Neural cell (in vitro differentiated cells): ENCODE measurements at regions not wholly inside any gene's neighbourhood (a gene's known extent, or its start where the extent isn't known, plus 50 kb on each side); places are given as distances from the start of the nearest gene placed in this dataset.

Experiments used
- H2AFZ ChIP-seq: fragments of 200-600, 300-800 bp; sonication (generic), shearing (Covaris generic); 2 replicates; pipeline ENCODE4 v1.6.0; 2014; ENCODE audit warnings: low read depth, mild to moderate bottlenecking, antibody characterized with exemption, low read length, moderate library complexity
- H3F3A ChIP-seq: fragments of 200-600 bp; shearing (Covaris generic); 2 replicates; pipeline ENCODE4 v1.6.1; 2016; ENCODE audit warnings: mild to moderate bottlenecking, moderate library complexity, mixed read lengths, antibody characterized with exemption, low read length; ENCODE audit not compliant: insufficient read depth, poor library complexity, severe bottlenecking
- H3K27ac ChIP-seq: fragments of 200-600, 300-800 bp; sonication (generic), shearing (Covaris generic); 2 replicates; pipeline ENCODE4 v1.5.1; 2014; ENCODE audit warnings: mild to moderate bottlenecking, low read length, moderate library complexity
- H3K27me3 ChIP-seq: fragments of 300-800, 200-600 bp; sonication (generic), shearing (Covaris generic); 2 replicates; pipeline ENCODE4 v1.6.0; 2014; ENCODE audit warnings: mild to moderate bottlenecking, low read depth, low read length, moderate library complexity; ENCODE audit not compliant: insufficient read depth
- H3K36me3 ChIP-seq: fragments of 300-800, 200-600 bp; sonication (generic), shearing (Covaris generic); 2 replicates; pipeline ENCODE4 v1.5.1; 2014; ENCODE audit warnings: mild to moderate bottlenecking, antibody characterized with exemption, low read length, moderate library complexity; ENCODE audit not compliant: insufficient read depth
- H3K4me2 ChIP-seq: fragments of 300-800, 200-600 bp; sonication (generic), shearing (Covaris generic); 2 replicates; pipeline ENCODE4 v1.6.0; 2014; ENCODE audit warnings: mild to moderate bottlenecking, low read length
- H3K4me3 ChIP-seq: fragments of 300-800, 200-600 bp; sonication (generic), shearing (Covaris generic); 2 replicates; pipeline ENCODE4 v1.5.1; 2014; ENCODE audit warnings: mild to moderate bottlenecking, low read length, moderate library complexity
- H3K79me2 ChIP-seq: fragments of 200-600 bp; shearing (Covaris generic); replicated peaks from 2 replicates; pipeline ENCODE4 v1.6.0; 2014; ENCODE audit warnings: mild to moderate bottlenecking, low read length, moderate library complexity; ENCODE audit not compliant: insufficient read depth
- H3K9ac ChIP-seq: fragments of 300-800, 200-600 bp; sonication (generic), shearing (Covaris generic); 2 replicates; pipeline ENCODE4 v1.6.1; 2016; ENCODE audit warnings: mild to moderate bottlenecking, low read length, mixed read lengths
- H3K9me2 ChIP-seq: fragments of 200-600 bp; shearing (Covaris generic); 2 replicates; pipeline ENCODE4 v1.6.1; 2016; ENCODE audit warnings: mild to moderate bottlenecking, low read length, mixed read lengths; ENCODE audit not compliant: insufficient read depth
- H3K9me3 ChIP-seq: fragments of 200-600, 300-800 bp; sonication (generic), shearing (Covaris generic); 2 replicates; pipeline ENCODE4 v1.6.1; 2016; ENCODE audit warnings: mild to moderate bottlenecking, mixed run types, low read length, moderate library complexity, mixed read lengths
- H4K20me1 ChIP-seq: fragments of 200-600 bp; shearing (Covaris generic); 2 replicates; pipeline ENCODE4 v1.6.1; 2016; ENCODE audit warnings: mild to moderate bottlenecking, mixed run types; ENCODE audit not compliant: insufficient read depth
- CTCF ChIP-seq: fragments of 450-650 bp; IDR thresholded peaks from 2 replicates; pipeline ENCODE4 v1.5.1; 2014; ENCODE audit warnings: antibody characterized with exemption, mild to moderate bottlenecking, moderate library complexity; ENCODE audit not compliant: poor library complexity, severe bottlenecking
- EP300 ChIP-seq: fragments of 450-650 bp; conservative IDR thresholded peaks from 2 replicates; pipeline ENCODE4 v1.6.1; 2014; ENCODE audit warnings: antibody characterized with exemption, mild to moderate bottlenecking, moderate library complexity; ENCODE audit not compliant: poor library complexity, severe bottlenecking
- EZH2 ChIP-seq: fragments of 200-600, 300-800 bp; shearing (Covaris generic), sonication (generic); IDR thresholded peaks from 2 replicates; pipeline ENCODE4 v1.6.1; 2014; ENCODE audit warnings: antibody characterized with exemption, low read length, borderline replicate concordance, mild to moderate bottlenecking; ENCODE audit not compliant: insufficient read depth, poor library complexity, severe bottlenecking
- MXI1 ChIP-seq: fragments of 450-650 bp; conservative IDR thresholded peaks from 2 replicates; pipeline ENCODE4 v1.6.1; 2014; ENCODE audit warnings: antibody characterized with exemption, mild to moderate bottlenecking; ENCODE audit not compliant: poor library complexity, severe bottlenecking
- POLR2AphosphoS5 ChIP-seq: IDR thresholded peaks from 2 replicates; pipeline ENCODE4 v1.6.1; 2012
- RAD21 ChIP-seq: fragments of 450-650 bp; conservative IDR thresholded peaks from 2 replicates; pipeline ENCODE4 v1.6.1; 2014; ENCODE audit warnings: antibody characterized with exemption, mild to moderate bottlenecking, moderate library complexity
- REST ChIP-seq: IDR thresholded peaks from 2 replicates; pipeline ENCODE4 v1.6.1; 2012; ENCODE audit warnings: borderline replicate concordance
- SMC3 ChIP-seq: fragments of 450-650 bp; conservative IDR thresholded peaks from 2 replicates; pipeline ENCODE4 v1.6.1; 2014; ENCODE audit warnings: antibody characterized with exemption, mild to moderate bottlenecking, moderate library complexity; ENCODE audit not compliant: poor library complexity
- TAF1 ChIP-seq: IDR thresholded peaks from 2 replicates; pipeline ENCODE4 v1.6.1; 2012; ENCODE audit warnings: low read depth

GRCh38 chr4:108237693-108238092, 69.0 kb upstream of the LEF1 start:
- no peak overlapping the region for H3K27ac ChIP-seq
- no peaks in the 10 kb centered on the region for H3K9me3 ChIP-seq
- H3F3A ChIP-seq, result no peaks in the 10 kb centered on the region
- H3K36me3 ChIP-seq, result no peaks in the 10 kb centered on the region
- H3K27me3 ChIP-seq, result no peaks in the 10 kb centered on the region
- no peak overlapping the region for H3K4me2 ChIP-seq
- no peaks in the 10 kb centered on the region for H3K79me2 ChIP-seq
- no peak overlapping the region for H3K4me3 ChIP-seq
- H3K9ac ChIP-seq, result no peak overlapping the region
- no peak overlapping the region for H2AFZ ChIP-seq
- H4K20me1 ChIP-seq, result no peaks in the 10 kb centered on the region
- H3K9me2 ChIP-seq, result no peaks in the 10 kb centered on the region
- TF ChIP-seq TAF1 (no peak), RAD21 (no peak), EZH2 (no peak), MXI1 (no peak), CTCF (no peak), REST (no peak), EP300 (no peak), POLR2AphosphoS5 (no peak), SMC3 (no peak)

DNA sequence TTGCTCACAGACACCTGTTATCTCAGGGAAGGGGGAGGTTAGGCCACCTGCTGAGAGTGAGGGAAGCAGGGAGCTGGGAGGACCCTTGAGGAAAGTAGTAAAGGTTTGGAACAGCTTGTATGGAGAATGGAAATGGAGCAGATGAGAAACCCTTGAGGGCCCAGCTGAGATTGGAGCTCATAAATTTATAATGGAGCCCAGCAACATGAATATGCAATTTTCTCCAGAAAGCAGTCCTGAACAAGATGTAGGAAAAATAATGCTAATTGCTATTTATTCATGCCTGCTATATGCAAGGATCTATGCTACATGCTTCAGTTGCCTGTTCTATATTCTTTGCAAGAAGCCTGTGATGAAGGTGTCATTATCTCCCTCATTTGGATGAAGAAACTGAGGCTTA, 67.5 kb upstream of the LEF1 start:
- H3K27ac ChIP-seq, result no peak overlapping the region
- H3K4me2 ChIP-seq, result no peak overlapping the region
- no peak overlapping the region for H2AFZ ChIP-seq
- H3K9me3 ChIP-seq, result no peaks in the 10 kb centered on the region
- no peaks in the 10 kb centered on the region for H3K79me2 ChIP-seq
- H3K9me2 ChIP-seq, result no peaks in the 10 kb centered on the region
- no peaks in the 10 kb centered on the region for H4K20me1 ChIP-seq
- H3K4me3 ChIP-seq, result no peak overlapping the region
- H3K9ac ChIP-seq, result no peak overlapping the region
- H3K27me3 ChIP-seq, result no peaks in the 10 kb centered on the region
- TF ChIP-seq SMC3 (no peak), RAD21 (no peak), REST (no peak), EP300 (no peak), MXI1 (no peak), TAF1 (no peak), POLR2AphosphoS5 (no peak), CTCF (no peak), EZH2 (no peak)
- no peaks in the 10 kb centered on the region for H3F3A ChIP-seq
- H3K36me3 ChIP-seq, result no peaks in the 10 kb centered on the region
